Mesendoderm (in vitro differentiated cells): ENCODE measurements at regions not wholly inside any gene's neighbourhood (a gene's known extent, or its start where the extent isn't known, plus 50 kb on each side); places are given as distances from the start of the nearest gene placed in this dataset.
A peak's percentile ranks its signal among the peaks of the same experiment; 100 is the strongest.

Experiments
- DNase-seq: peaks from one replicate; pipeline ENCODE4 v3.0.0; 2013
- H2AK5ac ChIP-seq: 2 replicates; pipeline ENCODE4 v1.6.1; 2013; ENCODE audit warnings: low read length, inconsistent platforms
- H2BK120ac ChIP-seq: 2 replicates; pipeline ENCODE4 v1.6.1; 2013; ENCODE audit warnings: low read depth, mild to moderate bottlenecking, low read length, moderate library complexity, mixed read lengths
- H2BK15ac ChIP-seq: replicated peaks from 2 replicates; pipeline ENCODE4 v1.6.1; 2013; ENCODE audit warnings: low read depth, mild to moderate bottlenecking, moderate library complexity
- H2BK5ac ChIP-seq: 2 replicates; pipeline ENCODE4 v1.6.1; 2013; ENCODE audit warnings: low read length, inconsistent platforms
- H3K18ac ChIP-seq: 2 replicates; pipeline ENCODE4 v1.6.1; 2013; ENCODE audit warnings: mild to moderate bottlenecking, low read length, mixed read lengths
- H3K23ac ChIP-seq: one replicate; pipeline ENCODE4 v1.6.1; 2013; ENCODE audit warnings: low read length
- H3K27ac ChIP-seq: 2 replicates; pipeline ENCODE4 v1.5.1; 2013; ENCODE audit warnings: low read depth, mild to moderate bottlenecking, inconsistent platforms, low read length, moderate library complexity
- H3K27me3 ChIP-seq: 2 replicates; pipeline ENCODE4 v1.6.1; 2013; ENCODE audit warnings: low read length, control low read depth, mild to moderate bottlenecking, inconsistent platforms; ENCODE audit not compliant: insufficient read depth, poor library complexity
- H3K36me3 ChIP-seq: 2 replicates; pipeline ENCODE4 v1.6.1; 2013; ENCODE audit warnings: low read length, inconsistent platforms; ENCODE audit not compliant: control insufficient read depth, insufficient read depth
- H3K4ac ChIP-seq: one replicate; pipeline ENCODE4 v1.6.1; 2013; ENCODE audit warnings: low read depth, mild to moderate bottlenecking, low read length, moderate library complexity
- H3K4me1 ChIP-seq: 2 replicates; pipeline ENCODE4 v1.6.1; 2013; ENCODE audit warnings: low read depth, low read length, inconsistent platforms; ENCODE audit not compliant: control insufficient read depth
- H3K4me2 ChIP-seq: 2 replicates; pipeline ENCODE4 v1.6.1; 2013; ENCODE audit warnings: low read length
- H3K4me3 ChIP-seq: 2 replicates; pipeline ENCODE4 v1.5.1; 2013; ENCODE audit warnings: mild to moderate bottlenecking, low read length
- H3K56ac ChIP-seq: one replicate; pipeline ENCODE4 v1.6.1; 2013; ENCODE audit warnings: low read length
- H3K79me1 ChIP-seq: 2 replicates; pipeline ENCODE4 v1.6.1; 2013; ENCODE audit warnings: low read length, inconsistent platforms
- H3K79me2 ChIP-seq: 2 replicates; pipeline ENCODE4 v1.6.1; 2013; ENCODE audit warnings: mild to moderate bottlenecking, low read length; ENCODE audit not compliant: control insufficient read depth, insufficient read depth
- H3K9ac ChIP-seq: 2 replicates; pipeline ENCODE4 v1.6.1; 2013; ENCODE audit warnings: low read length, inconsistent platforms
- H4K5ac ChIP-seq: one replicate; pipeline ENCODE4 v1.6.1; 2013; ENCODE audit warnings: low read length
- H4K8ac ChIP-seq: one replicate; pipeline ENCODE4 v1.6.1; 2013; ENCODE audit warnings: low read depth, mild to moderate bottlenecking, control low read depth, low read length, moderate library complexity
- WGBS: extraction: QIAGEN DNeasy Blood & Tissue Kit; methylation state at CpG from one replicate; pipeline ENCODE4 v1.1.7; 2013; ENCODE audit warnings: low lambda C conversion rate, missing lambda C conversion rate; ENCODE audit not compliant: insufficient coverage; ENCODE audit errors: extremely low coverage; 5-methylcytosine and 5-hydroxymethylcytosine counted together

DNA sequence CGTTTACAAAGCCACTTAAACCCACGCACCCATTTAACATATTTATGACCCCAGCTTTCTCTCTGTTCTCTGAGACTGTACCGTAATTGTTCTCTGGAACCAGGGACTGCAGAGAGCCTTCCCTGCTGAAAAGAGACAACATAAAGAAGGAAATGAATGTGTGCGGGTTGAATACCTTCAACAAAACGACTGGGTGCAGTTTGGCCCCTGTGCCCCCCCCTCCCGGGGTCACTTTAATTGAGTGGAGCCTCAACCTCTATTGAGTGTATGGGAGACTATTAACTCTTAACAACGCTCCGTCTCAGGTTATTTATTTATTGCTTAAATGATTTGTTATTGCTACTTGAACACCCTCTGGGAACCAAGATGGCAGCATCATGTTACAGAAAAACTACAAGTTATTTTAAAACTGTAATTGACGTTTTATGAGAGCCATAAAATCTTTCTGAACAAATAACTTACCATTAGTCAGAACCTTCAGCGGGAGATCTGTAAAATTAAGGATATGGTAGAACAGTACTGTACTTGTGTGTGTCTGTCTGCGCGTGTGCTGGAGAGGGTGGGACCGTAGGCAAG is 70.6 kb downstream of the GAS1 start:
- no peak overlapping the region for H4K5ac ChIP-seq
- WGBS, result 100% methylated on average over 2 of the region's 13 CpGs
- H3K9ac ChIP-seq, result no peak overlapping the region
- H4K8ac ChIP-seq, result no peak overlapping the region
- no peak overlapping the region for H3K4me3 ChIP-seq
- no peak overlapping the region for H3K27ac ChIP-seq
- H3K79me1 ChIP-seq, result no peaks in the 10 kb centered on the region
- no peak overlapping the region for H3K56ac ChIP-seq
- H3K18ac ChIP-seq, result no peak overlapping the region
- H2AK5ac ChIP-seq, result no peak overlapping the region
- H3K4me2 ChIP-seq, result no peak overlapping the region
- DNase-seq, result no peak
- no peak overlapping the region for H2BK15ac ChIP-seq
- H3K23ac ChIP-seq, result no peak overlapping the region
- no peak overlapping the region for H2BK5ac ChIP-seq
- H3K27me3 ChIP-seq, result no peaks in the 10 kb centered on the region
- no peaks in the 10 kb centered on the region for H3K4me1 ChIP-seq
- no peaks in the 10 kb centered on the region for H3K79me2 ChIP-seq
- H3K36me3 ChIP-seq, result no peaks in the 10 kb centered on the region
- H3K4ac ChIP-seq, result no peak overlapping the region
- no peak overlapping the region for H2BK120ac ChIP-seq

GRCh38 chr9:86868616-86869015 is 78.7 kb downstream of the GAS1 start:
- no peak overlapping the region for H3K27ac ChIP-seq
- no peak overlapping the region for H2AK5ac ChIP-seq
- no peak overlapping the region for H3K9ac ChIP-seq
- no peak overlapping the region for H4K8ac ChIP-seq
- no peak overlapping the region for H3K4me2 ChIP-seq
- H3K4me3 ChIP-seq, result no peak overlapping the region
- WGBS, result no CpG with 5 or more reads among the region's 2 CpGs
- no peaks in the 10 kb centered on the region for H3K79me2 ChIP-seq
- H4K5ac ChIP-seq, result no peak overlapping the region
- H3K27me3 ChIP-seq, result no peaks in the 10 kb centered on the region
- DNase-seq, result no peak
- H2BK120ac ChIP-seq, result no peak overlapping the region
- no peaks in the 10 kb centered on the region for H3K79me1 ChIP-seq
- no peaks in the 10 kb centered on the region for H3K36me3 ChIP-seq
- no peak overlapping the region for H2BK5ac ChIP-seq
- no peak overlapping the region for H3K4ac ChIP-seq
- H3K4me1 ChIP-seq, result no peaks in the 10 kb centered on the region
- no peak overlapping the region for H3K56ac ChIP-seq
- H3K23ac ChIP-seq, result no peak overlapping the region
- no peak overlapping the region for H3K18ac ChIP-seq
- H2BK15ac ChIP-seq, result no peak overlapping the region

- Histone ChIP-seq H2AK5ac (no peak overlapping the region), H3K79me1 (no peaks in the 10 kb centered on the region), H3K4me1 (no peaks in the 10 kb centered on the region), H2BK5ac (no peak overlapping the region), H2BK120ac (no peak overlapping the region), H3K4me2 (no peak overlapping the region), H3K27ac (no peak overlapping the region), H3K27me3 (no peaks in the 10 kb centered on the region), H3K4ac (no peak overlapping the region), H4K8ac (no peak overlapping the region), H3K23ac (no peak overlapping the region), H3K4me3 (no peak overlapping the region), H3K9ac (no peak overlapping the region), H3K79me2 (no peaks in the 10 kb centered on the region), H4K5ac (no peak overlapping the region), H3K36me3 (no peaks in the 10 kb centered on the region), H3K18ac (no peak overlapping the region), H3K56ac (no peak overlapping the region), H2BK15ac (no peak overlapping the region)
- peak; percentile 37 for DNase-seq
- no CpG with 5 or more reads among the region's 5 CpGs for WGBS
These were observed 79.4 kb downstream of the GAS1 start for GRCh38 chr9:86867804-86868313.

DNA sequence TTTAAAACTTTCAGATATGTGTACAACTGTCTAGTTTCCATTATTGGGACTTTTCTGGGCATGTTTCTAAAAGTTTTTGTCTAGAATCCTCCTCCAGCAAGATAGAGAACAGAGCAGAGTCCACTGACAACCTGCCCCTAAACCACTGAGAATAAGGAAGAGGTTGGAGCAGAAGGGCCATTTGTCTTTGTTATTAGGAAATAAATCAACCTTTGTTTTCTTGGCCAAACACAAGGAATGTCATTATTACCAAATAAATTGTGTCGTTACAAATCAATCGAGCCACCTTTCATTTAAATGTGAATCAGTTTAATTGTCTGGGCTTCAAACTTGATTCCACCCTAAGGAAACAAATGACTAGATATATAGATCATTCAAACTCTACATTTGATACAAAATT is 81.4 kb downstream of the GAS1 start:
- Histone ChIP-seq H2BK5ac (no peak overlapping the region), H2BK15ac (no peak overlapping the region), H3K23ac (no peak overlapping the region), H3K56ac (no peak overlapping the region), H3K18ac (no peak overlapping the region), H3K27ac (no peak overlapping the region), H3K79me2 (no peaks in the 10 kb centered on the region), H3K79me1 (no peaks in the 10 kb centered on the region), H3K4me2 (no peak overlapping the region), H4K5ac (no peak overlapping the region), H3K4ac (no peak overlapping the region), H2BK120ac (no peak overlapping the region), H3K4me1 (no peaks in the 10 kb centered on the region), H4K8ac (no peak overlapping the region), H3K36me3 (no peaks in the 10 kb centered on the region), H3K9ac (no peak overlapping the region), H3K4me3 (no peak overlapping the region), H3K27me3 (no peaks in the 10 kb centered on the region), H2AK5ac (no peak overlapping the region)
- no CpG with 5 or more reads among the region's 2 CpGs for WGBS
- no peak for DNase-seq

- Histone ChIP-seq H3K4me2 (no peak overlapping the region), H3K4ac (no peak overlapping the region), H4K5ac (no peak overlapping the region), H3K36me3 (no peaks in the 10 kb centered on the region), H3K79me1 (no peaks in the 10 kb centered on the region), H3K79me2 (no peaks in the 10 kb centered on the region), H2AK5ac (no peak overlapping the region), H3K9ac (no peak overlapping the region), H3K27me3 (no peaks in the 10 kb centered on the region), H3K4me3 (no peak overlapping the region), H3K27ac (no peak overlapping the region), H3K18ac (peak overlapping the region; percentile 18), H3K56ac (no peak overlapping the region), H4K8ac (no peak overlapping the region), H2BK120ac (no peak overlapping the region), H3K4me1 (no peaks in the 10 kb centered on the region), H3K23ac (no peak overlapping the region), H2BK15ac (no peak overlapping the region), H2BK5ac (no peak overlapping the region)
- DNase-seq, result no peak
- no CpG with 5 or more reads among the region's 6 CpGs for WGBS
These were observed 87.3 kb downstream of the GAS1 start for GRCh38 chr9:86860006-86860405.

DNA sequence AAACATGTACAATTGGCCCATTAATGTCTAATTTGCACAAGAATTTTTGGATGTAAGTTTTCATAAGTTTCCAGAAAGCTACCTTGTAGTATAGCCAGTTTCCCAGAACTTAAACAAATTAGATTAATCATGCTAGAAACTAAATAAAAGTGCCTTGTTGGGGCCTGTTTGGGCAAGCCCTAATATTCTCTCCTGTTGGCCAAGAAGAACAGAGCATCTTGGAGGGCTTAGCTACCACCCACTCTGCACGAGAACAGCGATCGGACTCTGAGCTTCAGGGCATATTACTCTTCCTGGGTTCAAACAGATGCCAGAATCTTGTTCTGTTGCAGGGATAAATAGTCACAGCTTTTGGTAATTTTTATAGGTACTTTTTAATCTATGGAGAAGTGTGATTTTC is 88.2 kb downstream of the GAS1 start:
- Histone ChIP-seq H3K79me1 (no peaks in the 10 kb centered on the region), H2BK120ac (no peak overlapping the region), H3K23ac (no peak overlapping the region), H3K4me1 (no peaks in the 10 kb centered on the region), H2BK15ac (no peak overlapping the region), H4K8ac (no peak overlapping the region), H2AK5ac (no peak overlapping the region), H3K79me2 (no peaks in the 10 kb centered on the region), H3K56ac (no peak overlapping the region), H3K4me3 (no peak overlapping the region), H3K18ac (no peak overlapping the region), H3K4ac (no peak overlapping the region), H2BK5ac (no peak overlapping the region), H3K27me3 (no peaks in the 10 kb centered on the region), H3K9ac (no peak overlapping the region), H3K36me3 (no peaks in the 10 kb centered on the region), H4K5ac (no peak overlapping the region), H3K4me2 (no peak overlapping the region), H3K27ac (no peak overlapping the region)
- DNase-seq, result no peak
- no CpG with 5 or more reads among the region's 3 CpGs for WGBS
